Heart left ventricle (tissue), 16 donors: ENCODE measurements at regions not wholly inside any gene's neighbourhood (a gene's known extent, or its start where the extent isn't known, plus 50 kb on each side); places are given as distances from the start of the nearest gene placed in this dataset.

ENCODE experiments used
- ATAC-seq, 4 donors: fragments of 200-7000 bp; cut with Tn5 transposase; one replicate each; pipeline ENCODE4 v1.9.1; 2020 to 2022; ENCODE audit warnings: moderate library complexity in 4 of 4, mild to moderate bottlenecking in 3 of 4, moderate number of reproducible peaks in 1 of 4
- DNase-seq, 5 donors: peaks; one replicate each; pipeline ENCODE4 v3.0.0-alpha.2; 2020
- H3K27ac ChIP-seq, 12 donors: fragments of 200-600 bp; sonication (generic) in 4 of 12; one replicate each; pipeline versions ENCODE4 v1.5.0 to v1.8.0; 2016 to 2022; ENCODE audit warnings: mild to moderate bottlenecking in 2 of 12
- H3K27me3 ChIP-seq, 9 donors: fragments of 200-600 bp; sonication (generic) in 2 of 9; one replicate each; pipeline versions ENCODE4 v1.5.1 to v1.8.0; 2016 to 2022; ENCODE audit warnings: mild to moderate bottlenecking in 3 of 9
- H3K36me3 ChIP-seq, 9 donors: fragments of 200-600 bp; sonication (generic) in 2 of 9; one replicate each; pipeline versions ENCODE4 v1.5.0 to v1.8.0; 2018 to 2022; ENCODE audit warnings: mild to moderate bottlenecking in 2 of 9
- H3K4me1 ChIP-seq, 12 donors: fragments of 200-600 bp; sonication (generic) in 4 of 12; one replicate each; pipeline versions ENCODE4 v1.5.0 to v1.8.0; 2016 to 2022; ENCODE audit warnings: mild to moderate bottlenecking in 3 of 12
- H3K4me3 ChIP-seq, 12 donors: fragments of 200-600 bp; sonication (generic) in 4 of 12; one replicate each; pipeline versions ENCODE4 v1.5.0 to v1.8.0; 2017 to 2022; ENCODE audit warnings: mild to moderate bottlenecking in 9 of 12, moderate library complexity in 4 of 12
- H3K9me3 ChIP-seq, 12 donors: fragments of 200-600 bp; sonication (generic) in 4 of 12; one replicate each; pipeline versions ENCODE4 v1.5.0 to v1.8.0; 2016 to 2022; ENCODE audit warnings: mild to moderate bottlenecking in 1 of 12
- POLR2A ChIP-seq, 2 donors: fragments of 450-650 bp; IDR thresholded peaks; one replicate each; pipeline ENCODE4 v1.6.1; 2017; ENCODE audit warnings: antibody characterized with exemption in 2 of 2, mild to moderate bottlenecking in 2 of 2, moderate library complexity in 2 of 2
- WGBS, 4 donors: extraction: QIAGEN DNeasy Blood & Tissue Kit in 2 of 4; methylation state at CpG; one replicate each; pipeline versions ENCODE4 v1.1.5 to v1.1.7; 2013 to 2018; 5-methylcytosine and 5-hydroxymethylcytosine counted together
- intact Hi-C, 10 donors: fragments of 100-400 bp; cut with DNase I; formaldehyde crosslinking; loops; one replicate each; pipeline versions ENCODE4 v1.11.1 to v1.14.2; 2022
- TF ChIP-seq, protein P1 (sequence below), 12 donors: fragments of 200-600 bp; sonication (generic) in 4 of 12; IDR thresholded peaks; one replicate each; pipeline versions ENCODE4 v1.5.0 to v1.8.0; 2018 to 2022; ENCODE audit warnings: antibody characterized with exemption in 12 of 12, mild to moderate bottlenecking in 5 of 12
- donor health status: ischemic (EF 13 %, LVEDD 7.1; RV severe dilation, severe dysfunction).
- donor health status: healthy with polysubstance abuse.
- donor health status: DM: no; HTN: yes; CAD: no.
- donor health status: DM: no; HTN: no; CAD: no.
- donor health status: ischemic (EF 25% LVEDD 6.9; RV normal size, moderate dysfunction).
- donor health status: ischemic (EF 25% LVEDD 5.7; RV mildly dilated, moderate dysfunction).
- donor health status: healthy.
- donor health status: DM: yes; HTN: yes; CAD: no.
- donor health status: ischemic (EF 35%, LVEDD 5.7; RV mildly dilated, moderate dysfunction).
- donor health status: nonischemic (EF 11% LVEDD 7.7; RV severe dilation, severe dysfunction).
- donor health status: DM: yes; HTN: yes; CAD: no.
- donor health status: PGD.
- donor health status: ischemic (EF 29% LVEDD 5.4; RV normal size, mild dysfunction).
- donor health status: nonischemic (EF 23%, LVEDD 6.1; RV moderate dilation, normal function).

DNA sequence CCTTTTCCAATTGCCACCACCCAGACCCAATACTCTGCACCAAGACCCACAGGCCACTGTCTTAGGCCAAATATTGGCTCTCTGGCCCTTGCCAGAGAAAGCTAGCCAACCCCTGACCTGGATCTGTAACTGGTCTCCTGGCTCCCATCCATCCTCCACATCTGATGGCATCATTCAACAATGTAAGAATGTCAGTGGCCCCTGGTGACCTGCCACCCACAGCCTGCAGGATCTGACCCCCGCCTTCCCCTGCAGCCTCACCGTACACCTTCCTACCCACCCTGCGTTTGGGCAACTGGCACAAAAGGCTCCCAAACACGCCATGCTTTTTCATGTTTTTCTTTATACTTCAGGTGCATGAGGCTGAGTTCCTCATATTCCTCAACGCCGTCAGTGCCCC is 60.0 kb upstream of the ASAP2 start:
- Histone ChIP-seq H3K4me1 (peaks cover 0 to 17% (median 10%) of the 10 kb centered on the region in 12 donors), H3K27me3 (peaks cover 0 to 4% (median 0%) of the 10 kb centered on the region in 9 donors), H3K4me3 (no peak overlapping the region), H3K27ac (no peak overlapping the region), H3K36me3 (no peaks in the 10 kb centered on the region), H3K9me3 (no peaks in the 10 kb centered on the region)
- no peak for DNase-seq
- 94 to 97% (median 95%) methylated on average over 6 of the region's 6 CpGs for WGBS, 4 donors
- TF ChIP-seq POLR2A (IDR thresholded peaks at IDR 0.05): no peak
- TF ChIP-seq, protein P1, sequence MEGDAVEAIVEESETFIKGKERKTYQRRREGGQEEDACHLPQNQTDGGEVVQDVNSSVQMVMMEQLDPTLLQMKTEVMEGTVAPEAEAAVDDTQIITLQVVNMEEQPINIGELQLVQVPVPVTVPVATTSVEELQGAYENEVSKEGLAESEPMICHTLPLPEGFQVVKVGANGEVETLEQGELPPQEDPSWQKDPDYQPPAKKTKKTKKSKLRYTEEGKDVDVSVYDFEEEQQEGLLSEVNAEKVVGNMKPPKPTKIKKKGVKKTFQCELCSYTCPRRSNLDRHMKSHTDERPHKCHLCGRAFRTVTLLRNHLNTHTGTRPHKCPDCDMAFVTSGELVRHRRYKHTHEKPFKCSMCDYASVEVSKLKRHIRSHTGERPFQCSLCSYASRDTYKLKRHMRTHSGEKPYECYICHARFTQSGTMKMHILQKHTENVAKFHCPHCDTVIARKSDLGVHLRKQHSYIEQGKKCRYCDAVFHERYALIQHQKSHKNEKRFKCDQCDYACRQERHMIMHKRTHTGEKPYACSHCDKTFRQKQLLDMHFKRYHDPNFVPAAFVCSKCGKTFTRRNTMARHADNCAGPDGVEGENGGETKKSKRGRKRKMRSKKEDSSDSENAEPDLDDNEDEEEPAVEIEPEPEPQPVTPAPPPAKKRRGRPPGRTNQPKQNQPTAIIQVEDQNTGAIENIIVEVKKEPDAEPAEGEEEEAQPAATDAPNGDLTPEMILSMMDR (IDR thresholded peaks at IDR 0.05): no peak
- intact Hi-C loops: loop anchor here in 4 of 10 donors (5.0 to 10.0 kb wide), 3 partner anchors 58 to 406 kb away; partner anchors contain the start of genes CPSF3 (in 2 of the 4), ITGB1BP1 (in 2 of the 4) and ASAP2 (in 1 of the 4)
- no peak for ATAC-seq

- no peak overlapping the region for H3K27ac ChIP-seq
- TF ChIP-seq, protein P1 (IDR thresholded peaks at IDR 0.05): no peak
- TF ChIP-seq POLR2A (IDR thresholded peaks at IDR 0.05): no peak
- no peak for ATAC-seq
- H3K4me1 ChIP-seq: peaks cover 0 to 17% (median 10%) of the 10 kb centered on the region in 12 donors
- H3K27me3 ChIP-seq: peaks cover 0 to 4% (median 0%) of the 10 kb centered on the region in 9 donors
- 87 to 91% (median 90%) methylated on average over 26 to 28 of the region's 28 CpGs for WGBS, 4 donors
- no peaks in the 10 kb centered on the region for H3K36me3 ChIP-seq
- no peak for DNase-seq
- intact Hi-C loops: loop anchor here in 4 of 10 donors (5.0 to 10.0 kb wide), 3 partner anchors 59 to 406 kb away; partner anchors contain the start of genes CPSF3 (in 2 of the 4), ITGB1BP1 (in 2 of the 4) and ASAP2 (in 1 of the 4)
- no peaks in the 10 kb centered on the region for H3K9me3 ChIP-seq
- no peak overlapping the region for H3K4me3 ChIP-seq
Measured at GRCh38 chr2:9145752-9146430, 60.7 kb upstream of the ASAP2 start.

- DNase-seq (peak in 1 of 5 donors; percentile 36), ATAC-seq (peak in 1 of 4 donors; percentile 9)
- Histone ChIP-seq H3K9me3 (no peaks in the 10 kb centered on the region), H3K27me3 (peaks cover 0 to 4% (median 0%) of the 10 kb centered on the region in 9 donors), H3K36me3 (no peaks in the 10 kb centered on the region), H3K4me3 (no peak overlapping the region), H3K27ac (no peak overlapping the region), H3K4me1 (peaks cover 0 to 17% (median 10%) of the 10 kb centered on the region in 12 donors)
- intact Hi-C loops: loop anchor here in 4 of 10 donors (5.0 to 10.0 kb wide), 3 partner anchors 60 to 407 kb away; partner anchors contain the start of genes CPSF3 (in 2 of the 4), ITGB1BP1 (in 2 of the 4) and ASAP2 (in 1 of the 4)
- 74 to 81% (median 76%) methylated on average over 13 of the region's 13 CpGs for WGBS, 4 donors
- TF ChIP-seq, protein P1 (IDR thresholded peaks at IDR 0.05): no peak
- no peak for TF ChIP-seq POLR2A (IDR thresholded peaks at IDR 0.05)
Measured at GRCh38 chr2:9145109-9145751, 61.4 kb upstream of the ASAP2 start.

DNA sequence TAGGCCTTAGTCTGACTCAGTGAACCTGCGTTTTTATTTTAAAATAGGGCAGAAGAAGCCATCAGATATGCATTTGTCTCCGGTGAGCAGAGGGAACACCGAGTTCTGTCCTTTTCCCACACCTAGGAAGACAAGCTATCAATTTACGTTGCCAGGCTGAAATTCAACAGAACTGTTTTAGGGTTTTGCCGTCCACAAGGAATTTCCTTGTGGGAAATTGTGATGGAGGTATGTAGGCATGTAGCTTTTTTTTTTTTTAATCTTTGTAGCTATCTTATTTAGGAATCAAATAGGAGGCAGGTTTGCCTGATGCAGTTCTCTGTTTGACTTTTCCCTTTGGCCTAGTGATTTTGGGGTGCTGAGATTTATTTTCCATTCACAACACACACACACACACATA is 62.0 kb upstream of the ASAP2 start:
- no peak for ATAC-seq
- Histone ChIP-seq H3K9me3 (no peaks in the 10 kb centered on the region), H3K27ac (no peak overlapping the region), H3K4me1 (peaks cover 0 to 17% (median 10%) of the 10 kb centered on the region in 12 donors), H3K27me3 (peaks cover 0 to 4% (median 0%) of the 10 kb centered on the region in 9 donors), H3K4me3 (no peak overlapping the region), H3K36me3 (no peaks in the 10 kb centered on the region)
- no peak for DNase-seq
- intact Hi-C loops: loop anchor here in 9 of 10 donors (5.0 to 10.0 kb wide), 10 partner anchors 48 to 408 kb away; partner anchors contain the start of genes ASAP2 (in 3 of the 9), CPSF3 (in 2 of the 9), ITGB1BP1 (in 2 of the 9) and IAH1 (in 1 of the 9)
- WGBS, 4 donors: 87 to 92% (median 89%) methylated on average over 5 of the region's 5 CpGs
- TF ChIP-seq, protein P1 (IDR thresholded peaks at IDR 0.05): no peak
- no peak for TF ChIP-seq POLR2A (IDR thresholded peaks at IDR 0.05)
